ENCODE measurements at regions not wholly inside any gene's neighbourhood (a gene's known extent, or its start where the extent isn't known, plus 50 kb on each side); places are given as distances from the start of the nearest gene placed in this dataset.
"Not testable (repeated sequence)": the region's sequence is repeated elsewhere in the genome, so short reads cannot be mapped to it uniquely, and the experiment has no call there.

GRCh38 chr6:112906726-112907125 is 559.6 kb downstream of the RFPL4B start:
- Histone ChIP-seq H3K4me1 (no peaks in the 10 kb centered on the region), H3K27me3 (no peaks in the 10 kb centered on the region), H3K9me3 (no peaks in the 10 kb centered on the region), H3K36me3 (no peaks in the 10 kb centered on the region), H3K4me3 (ENCODE audit: low read depth, low read length) (no peak overlapping the region)
- DNase-seq: no peak
- TF ChIP-seq CTCF (IDR thresholded peaks at IDR 0.05; ENCODE audit: low read depth, low read length): no peak

- no peak for TF ChIP-seq CTCF (IDR thresholded peaks at IDR 0.05; ENCODE audit: low read depth, low read length)
- no peaks in the 10 kb centered on the region for H3K4me1 ChIP-seq
- no peaks in the 10 kb centered on the region for H3K36me3 ChIP-seq
- no peaks in the 10 kb centered on the region for H3K9me3 ChIP-seq
- no peak for DNase-seq
- no peaks in the 10 kb centered on the region for H3K27me3 ChIP-seq
- no peak overlapping the region for H3K4me3 ChIP-seq (ENCODE audit: low read depth, low read length)
These were observed 562.7 kb downstream of the RFPL4B start for GRCh38 chr6:112909781-112910180.

DNA sequence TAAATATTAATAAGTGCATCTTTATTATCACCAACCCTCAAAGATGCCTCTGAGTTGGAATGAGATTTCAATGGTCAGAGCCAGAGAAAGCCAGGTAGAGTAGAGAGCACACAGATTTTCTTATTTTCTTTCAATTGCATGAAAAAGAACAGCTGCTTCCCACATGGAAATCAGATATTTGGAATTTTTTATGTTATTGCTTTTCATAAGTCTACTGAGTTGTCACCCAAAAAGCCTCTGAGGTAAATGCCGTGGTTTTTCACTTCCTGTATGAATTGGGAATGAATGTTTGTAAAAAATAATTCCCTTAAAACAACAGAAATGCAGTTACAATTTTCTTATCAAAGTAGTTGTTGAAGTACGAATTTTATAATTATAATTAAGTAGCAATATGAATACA is 563.1 kb downstream of the RFPL4B start:
- no peaks in the 10 kb centered on the region for H3K36me3 ChIP-seq
- DNase-seq: no peak

GRCh38 chr6:112911959-112912358 is 564.8 kb downstream of the RFPL4B start:
- DNase-seq: no peak
- H3K4me3 ChIP-seq (ENCODE audit: low read depth, low read length): no peak overlapping the region
- no peaks in the 10 kb centered on the region for H3K9me3 ChIP-seq
- no peak for TF ChIP-seq CTCF (IDR thresholded peaks at IDR 0.05; ENCODE audit: low read depth, low read length)
- H3K36me3 ChIP-seq: no peaks in the 10 kb centered on the region
- no peaks in the 10 kb centered on the region for H3K27me3 ChIP-seq
- no peaks in the 10 kb centered on the region for H3K4me1 ChIP-seq

More for the DNA sequence above, 563.1 kb downstream of the RFPL4B start:
- Histone ChIP-seq H3K4me3 (ENCODE audit: low read depth, low read length) (no peak overlapping the region), H3K9me3 (no peaks in the 10 kb centered on the region), H3K4me1 (no peaks in the 10 kb centered on the region), H3K27me3 (no peaks in the 10 kb centered on the region)
- TF ChIP-seq CTCF (IDR thresholded peaks at IDR 0.05; ENCODE audit: low read depth, low read length): no peak

DNA sequence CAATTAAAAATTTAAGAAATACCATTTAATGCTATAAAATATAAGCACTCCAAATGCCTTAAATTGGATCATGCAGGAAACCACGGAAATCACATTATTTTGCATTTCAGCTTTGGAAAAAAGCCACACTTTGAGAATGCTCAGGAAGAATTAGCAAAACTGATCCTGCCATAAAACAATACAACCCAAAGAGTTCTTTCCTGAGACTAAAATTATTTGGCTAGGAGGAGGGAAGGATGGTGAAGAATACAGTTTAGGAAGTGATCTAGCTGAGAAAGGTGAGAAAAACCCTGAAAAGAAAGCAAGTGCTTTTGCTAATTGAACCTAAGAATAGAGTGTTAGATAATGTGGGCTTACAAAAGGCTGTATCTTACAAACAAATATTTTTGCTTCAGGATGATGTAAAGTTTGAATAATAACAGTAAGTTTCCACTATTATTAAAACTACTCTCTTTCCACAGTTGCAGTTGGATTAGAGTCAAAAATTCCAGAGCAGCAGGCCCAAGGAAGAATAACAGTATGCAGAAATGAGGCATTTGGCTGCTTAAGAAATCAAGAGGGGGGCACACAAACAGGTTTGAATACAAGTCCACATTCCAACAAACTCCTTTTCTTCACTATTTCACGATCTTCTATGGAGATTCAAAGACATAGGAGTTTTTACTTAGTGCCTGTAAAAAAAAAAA is 565.4 kb downstream of the RFPL4B start:
- TF ChIP-seq CTCF (IDR thresholded peaks at IDR 0.05; ENCODE audit: low read depth, low read length): no peak

GRCh38 chr6:112919744-112920143 is 572.6 kb downstream of the RFPL4B start:
- DNase-seq; H3K27me3 ChIP-seq; H3K4me3 ChIP-seq (ENCODE audit: low read depth, low read length); H3K36me3 ChIP-seq; H3K9me3 ChIP-seq; H3K4me1 ChIP-seq: not testable (repeated sequence)

More for the DNA sequence above, 565.4 kb downstream of the RFPL4B start:
- Histone ChIP-seq H3K9me3 (no peaks in the 10 kb centered on the region), H3K4me3 (ENCODE audit: low read depth, low read length) (no peak overlapping the region), H3K4me1 (no peaks in the 10 kb centered on the region), H3K27me3 (no peaks in the 10 kb centered on the region), H3K36me3 (no peaks in the 10 kb centered on the region)
- DNase-seq: no peak
